LoVo (cell line): ENCODE measurements at regions not wholly inside any gene's neighbourhood (a gene's known extent, or its start where the extent isn't known, plus 50 kb on each side); places are given as distances from the start of the nearest gene placed in this dataset.

ENCODE experiments used
- DNase-seq: peaks from one replicate; pipeline ENCODE4 v3.0.0-alpha.2; 2016; ENCODE audit warnings: low spot score

GRCh38 chr10:47143473-47143872 is 156.5 kb upstream of the GDF10 start:
- no peak for DNase-seq

GRCh38 chr10:47144525-47144924 is 155.5 kb upstream of the GDF10 start:
- no peak for DNase-seq

GRCh38 chr10:47145290-47145934 is 154.6 kb upstream of the GDF10 start:
- no peak for DNase-seq

GRCh38 chr10:47146572-47146971 is 153.4 kb upstream of the GDF10 start:
- no peak for DNase-seq

GRCh38 chr10:47147186-47147585 is 152.8 kb upstream of the GDF10 start:
- DNase-seq = no peak

GRCh38 chr10:47150581-47150980 is 149.4 kb upstream of the GDF10 start:
- no peak for DNase-seq

- DNase-seq = no peak
Measured at GRCh38 chr10:47151920-47152319, 148.1 kb upstream of the GDF10 start.

- peak; percentile 60 for DNase-seq
Measured at GRCh38 chr10:47152861-47153349, 147.1 kb upstream of the GDF10 start.

- DNase-seq = no peak
Measured at GRCh38 chr10:47154762-47155161, 145.2 kb upstream of the GDF10 start.

- no peak for DNase-seq
Measured at GRCh38 chr10:47156873-47157272, 143.1 kb upstream of the GDF10 start.

- DNase-seq = no peak
Measured at GRCh38 chr10:47158116-47159071, 141.6 kb upstream of the GDF10 start.

- DNase-seq = no peak
Measured at GRCh38 chr10:47159361-47160260, 140.4 kb upstream of the GDF10 start.

- DNase-seq = no peak
Measured at GRCh38 chr10:47160261-47160908, 139.6 kb upstream of the GDF10 start.

- DNase-seq = no peak
Measured at GRCh38 chr10:47160967-47161366, 139.0 kb upstream of the GDF10 start.

GRCh38 chr10:47161465-47161864 is 138.5 kb upstream of the GDF10 start:
- DNase-seq = no peak

- DNase-seq = peak; percentile 53
Measured at GRCh38 chr10:47164126-47164799, 135.7 kb upstream of the GDF10 start.

GRCh38 chr10:47164800-47165128 is 135.2 kb upstream of the GDF10 start:
- DNase-seq = no peak

- no peak for DNase-seq
Measured at GRCh38 chr10:47165168-47165710, 134.8 kb upstream of the GDF10 start.

GRCh38 chr10:47165711-47166404 is 134.1 kb upstream of the GDF10 start:
- DNase-seq = no peak

GRCh38 chr10:47166405-47166777 is 133.6 kb upstream of the GDF10 start:
- no peak for DNase-seq
